ENCODE measurements at regions not wholly inside any gene's neighbourhood (a gene's known extent, or its start where the extent isn't known, plus 50 kb on each side); places are given as distances from the start of the nearest gene placed in this dataset.
A peak's percentile ranks its signal among the peaks of the same experiment; 100 is the strongest.

GRCh38 chrX:39753293-39753996 is 344.3 kb downstream of the BCOR start (continued):
- TF ChIP-seq CREB1 (IDR thresholded peaks at IDR 0.05) (no peak), CREB1 (CRISPR knock-in tag; IDR thresholded peaks at IDR 0.05) (peak; percentile 52), MNT (conservative IDR thresholded peaks at IDR 0.05) (0 out of 4 replicates have a peak, but pooled peaks of 1 of the 2 experiments have one; percentile 15), ZNF280A (IDR thresholded peaks at IDR 0.05; ENCODE audit: low read depth, partially characterized antibody) (no peak), TAF9B (IDR thresholded peaks at IDR 0.05; ENCODE audit: partially characterized antibody) (peak; percentile 48), TFAP4 (CRISPR knock-in tag; IDR thresholded peaks at IDR 0.05; ENCODE audit: borderline replicate concordance) (peak; percentile 68), GMEB1 (CRISPR knock-in tag; IDR thresholded peaks at IDR 0.05) (no peak), ARID1B (IDR thresholded peaks at IDR 0.05) (peak; percentile 83), CCNT2 (IDR thresholded peaks at IDR 0.05; ENCODE audit: borderline replicate concordance, extremely low read depth, insufficient read length, low read depth, low read length) (peak; percentile 27), BHLHE40 (IDR thresholded peaks at IDR 0.05; ENCODE audit: low read length) (peak; percentile 69; the same call in 1 of the 2 replicates), JUND (IDR thresholded peaks at IDR 0.05; ENCODE audit: borderline replicate concordance, low read depth, low read length) (peak; percentile 96), JUND (tag; IDR thresholded peaks at IDR 0.05; ENCODE audit: borderline replicate concordance, low read depth, low read length) (peak; percentile 96), ATF7 (IDR thresholded peaks at IDR 0.05) (peak; percentile 99), NCOR1 (IDR thresholded peaks at IDR 0.05) (peak; percentile 67), C11orf30 (IDR thresholded peaks at IDR 0.05; ENCODE audit: low read depth) (no peak), TCF3 (CRISPR knock-in tag; IDR thresholded peaks at IDR 0.05) (peak; percentile 72), GATA2 (CRISPR knock-in tag; IDR thresholded peaks at IDR 0.05) (peak; percentile 25; the same call in 1 of the 2 replicates), CEBPG (CRISPR knock-in tag; IDR thresholded peaks at IDR 0.05) (no peak), CEBPG (tag; conservative IDR thresholded peaks at IDR 0.05 in 1 of 2, IDR thresholded peaks at IDR 0.05 in 1 of 2) (peak; percentile 10 to 38; a peak in 2 of 4 replicates), KDM2B (CRISPR knock-in tag; IDR thresholded peaks at IDR 0.05) (no peak), SMAD2 (IDR thresholded peaks at IDR 0.05; ENCODE audit: low read depth, low read length) (no peak), ZNF589 (CRISPR knock-in tag; IDR thresholded peaks at IDR 0.05; ENCODE audit: low read depth) (peak; percentile 46; the same call in 1 of the 2 replicates)
